CD4-positive, alpha-beta T cell treated with Interleukin-6 for 4 hours (primary cell): ENCODE measurements at regions not wholly inside any gene's neighbourhood (a gene's known extent, or its start where the extent isn't known, plus 50 kb on each side); places are given as distances from the start of the nearest gene placed in this dataset.

Experiments used
- DNase-seq: peaks from one replicate; pipeline ENCODE4 v3.0.0-alpha.2; 2020; ENCODE audit warnings: mixed read lengths

- DNase-seq, result no peak
Measured at GRCh38 chr22:48551061-48551460, 1276.6 kb downstream of the BRD1 start.

GRCh38 chr22:48548391-48548790 lies 1279.3 kb downstream of the BRD1 start:
- DNase-seq, result no peak

GRCh38 chr22:48547971-48548370 lies 1279.7 kb downstream of the BRD1 start:
- DNase-seq, result no peak

GRCh38 chr22:48546653-48547424 lies 1280.8 kb downstream of the BRD1 start:
- no peak for DNase-seq

- DNase-seq, result no peak
Measured at GRCh38 chr22:48545987-48546386, 1281.7 kb downstream of the BRD1 start.

- DNase-seq, result no peak
Measured at GRCh38 chr22:48541401-48542098, 1286.1 kb downstream of the BRD1 start.

GRCh38 chr22:48539261-48539660 lies 1288.4 kb downstream of the BRD1 start:
- DNase-seq, result no peak

- DNase-seq, result no peak
Measured at GRCh38 chr22:48538291-48538820, 1289.3 kb downstream of the BRD1 start.

GRCh38 chr22:48537343-48537680 lies 1290.4 kb downstream of the BRD1 start:
- no peak for DNase-seq

- DNase-seq, result no peak
Measured at GRCh38 chr22:48536541-48537342, 1290.9 kb downstream of the BRD1 start.

GRCh38 chr22:48535868-48536540 lies 1291.7 kb downstream of the BRD1 start:
- no peak for DNase-seq

- DNase-seq, result no peak
Measured at GRCh38 chr22:48534395-48534958, 1293.2 kb downstream of the BRD1 start.

- DNase-seq, result no peak
Measured at GRCh38 chr22:48532986-48533385, 1294.7 kb downstream of the BRD1 start.

- DNase-seq, result no peak
Measured at GRCh38 chr22:48531761-48532435, 1295.8 kb downstream of the BRD1 start.

- no peak for DNase-seq
Measured at GRCh38 chr22:48531108-48531507, 1296.6 kb downstream of the BRD1 start.

- DNase-seq, result no peak
Measured at GRCh38 chr22:48530666-48531065, 1297.0 kb downstream of the BRD1 start.

- DNase-seq, result no peak
Measured at GRCh38 chr22:48528221-48528915, 1299.3 kb downstream of the BRD1 start.

- DNase-seq, result no peak
Measured at GRCh38 chr22:48523761-48524160, 1303.9 kb downstream of the BRD1 start.

- no peak for DNase-seq
Measured at GRCh38 chr22:48523091-48523490, 1304.6 kb downstream of the BRD1 start.

- no peak for DNase-seq
Measured at GRCh38 chr22:48522271-48522670, 1305.4 kb downstream of the BRD1 start.

- DNase-seq, result no peak
Measured at GRCh38 chr22:48520884-48521588, 1306.6 kb downstream of the BRD1 start.
